Gastroesophageal sphincter (tissue), 3 donors: ENCODE measurements at regions not wholly inside any gene's neighbourhood (a gene's known extent, or its start where the extent isn't known, plus 50 kb on each side); places are given as distances from the start of the nearest gene placed in this dataset.

Source experiments
- EP300 ChIP-seq: sonication (generic); formaldehyde crosslinking; IDR thresholded peaks from one replicate; pipeline ENCODE4 v1.6.1; 2017; ENCODE audit warnings: antibody characterized with exemption, mild to moderate bottlenecking
- TF ChIP-seq, protein P1 (sequence below), 4 experiments: fragments of 200-600 bp in 2 of 4; fragments of 450-650 bp in 2 of 4; sonication (generic) in 1 of 4; IDR thresholded peaks; one replicate each; pipeline ENCODE4 v1.5.1; 2017 to 2019; ENCODE audit warnings: antibody characterized with exemption in 4 of 4, mild to moderate bottlenecking in 2 of 4, moderate library complexity in 2 of 4

DNA sequence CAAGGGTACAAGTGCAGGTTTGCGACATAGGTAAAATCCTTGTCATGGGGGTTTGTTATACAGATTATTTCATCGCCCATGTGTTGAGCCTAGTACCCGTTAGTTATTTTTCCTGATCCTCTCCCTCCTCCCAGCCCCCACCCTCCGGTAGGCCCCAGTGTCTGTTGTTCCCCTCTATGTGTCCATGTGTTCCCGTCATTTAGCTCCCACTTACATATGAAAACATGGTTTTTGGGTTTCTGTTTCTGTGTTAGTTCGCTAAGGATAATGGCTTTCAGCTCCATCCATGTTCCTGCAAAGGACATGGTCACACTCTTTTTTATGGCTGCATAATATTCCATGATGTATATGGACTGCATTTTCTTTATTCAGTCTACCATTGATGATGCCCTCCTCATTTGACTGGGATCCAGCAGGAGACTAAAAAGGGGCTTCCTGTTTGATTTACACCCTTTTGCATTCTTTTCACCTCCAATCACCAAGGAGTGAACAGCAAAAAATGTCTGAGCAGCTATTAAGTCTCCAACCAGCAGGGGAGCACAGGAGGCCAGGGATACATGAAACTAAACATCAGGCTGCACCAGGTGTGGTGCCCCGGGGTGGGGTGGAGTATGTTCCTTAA is 188.2 kb downstream of the SKIDA1 start:
- TF ChIP-seq, protein P1, sequence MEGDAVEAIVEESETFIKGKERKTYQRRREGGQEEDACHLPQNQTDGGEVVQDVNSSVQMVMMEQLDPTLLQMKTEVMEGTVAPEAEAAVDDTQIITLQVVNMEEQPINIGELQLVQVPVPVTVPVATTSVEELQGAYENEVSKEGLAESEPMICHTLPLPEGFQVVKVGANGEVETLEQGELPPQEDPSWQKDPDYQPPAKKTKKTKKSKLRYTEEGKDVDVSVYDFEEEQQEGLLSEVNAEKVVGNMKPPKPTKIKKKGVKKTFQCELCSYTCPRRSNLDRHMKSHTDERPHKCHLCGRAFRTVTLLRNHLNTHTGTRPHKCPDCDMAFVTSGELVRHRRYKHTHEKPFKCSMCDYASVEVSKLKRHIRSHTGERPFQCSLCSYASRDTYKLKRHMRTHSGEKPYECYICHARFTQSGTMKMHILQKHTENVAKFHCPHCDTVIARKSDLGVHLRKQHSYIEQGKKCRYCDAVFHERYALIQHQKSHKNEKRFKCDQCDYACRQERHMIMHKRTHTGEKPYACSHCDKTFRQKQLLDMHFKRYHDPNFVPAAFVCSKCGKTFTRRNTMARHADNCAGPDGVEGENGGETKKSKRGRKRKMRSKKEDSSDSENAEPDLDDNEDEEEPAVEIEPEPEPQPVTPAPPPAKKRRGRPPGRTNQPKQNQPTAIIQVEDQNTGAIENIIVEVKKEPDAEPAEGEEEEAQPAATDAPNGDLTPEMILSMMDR (IDR thresholded peaks at IDR 0.05) = no peak
- TF ChIP-seq EP300 = no peak
